C4-2B (cell line): ENCODE measurements at regions not wholly inside any gene's neighbourhood (a gene's known extent, or its start where the extent isn't known, plus 50 kb on each side); places are given as distances from the start of the nearest gene placed in this dataset.

Source experiments
- H3K27ac ChIP-seq: fragments of 450-650 bp; 2 replicates; pipeline ENCODE4 v1.5.1; 2017
- ZFX ChIP-seq: fragments of 450-650 bp; IDR thresholded peaks from 2 replicates; pipeline ENCODE4 v1.6.1; 2017
- TF ChIP-seq, protein P1 (sequence below): fragments of 450-650 bp; conservative IDR thresholded peaks from 2 replicates; pipeline ENCODE4 v1.5.1; 2017; ENCODE audit warnings: mild to moderate bottlenecking

- H3K27ac ChIP-seq: no peak overlapping the region
- no peak for TF ChIP-seq ZFX
- TF ChIP-seq, protein P1, sequence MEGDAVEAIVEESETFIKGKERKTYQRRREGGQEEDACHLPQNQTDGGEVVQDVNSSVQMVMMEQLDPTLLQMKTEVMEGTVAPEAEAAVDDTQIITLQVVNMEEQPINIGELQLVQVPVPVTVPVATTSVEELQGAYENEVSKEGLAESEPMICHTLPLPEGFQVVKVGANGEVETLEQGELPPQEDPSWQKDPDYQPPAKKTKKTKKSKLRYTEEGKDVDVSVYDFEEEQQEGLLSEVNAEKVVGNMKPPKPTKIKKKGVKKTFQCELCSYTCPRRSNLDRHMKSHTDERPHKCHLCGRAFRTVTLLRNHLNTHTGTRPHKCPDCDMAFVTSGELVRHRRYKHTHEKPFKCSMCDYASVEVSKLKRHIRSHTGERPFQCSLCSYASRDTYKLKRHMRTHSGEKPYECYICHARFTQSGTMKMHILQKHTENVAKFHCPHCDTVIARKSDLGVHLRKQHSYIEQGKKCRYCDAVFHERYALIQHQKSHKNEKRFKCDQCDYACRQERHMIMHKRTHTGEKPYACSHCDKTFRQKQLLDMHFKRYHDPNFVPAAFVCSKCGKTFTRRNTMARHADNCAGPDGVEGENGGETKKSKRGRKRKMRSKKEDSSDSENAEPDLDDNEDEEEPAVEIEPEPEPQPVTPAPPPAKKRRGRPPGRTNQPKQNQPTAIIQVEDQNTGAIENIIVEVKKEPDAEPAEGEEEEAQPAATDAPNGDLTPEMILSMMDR: no peak
These were observed 376.1 kb downstream of the STK39 start for GRCh38 chr2:167871286-167871685.

GRCh38 chr2:167869200-167869599 lies 378.2 kb downstream of the STK39 start:
- TF ChIP-seq ZFX: no peak
- TF ChIP-seq, protein P1: peak; percentile 11; the same call in 1 of the 2 replicates
- no peak overlapping the region for H3K27ac ChIP-seq

- H3K27ac ChIP-seq: no peak overlapping the region
- TF ChIP-seq ZFX: no peak
- TF ChIP-seq, protein P1: no peak
These were observed 384.0 kb downstream of the STK39 start for GRCh38 chr2:167863377-167863776.

GRCh38 chr2:167862782-167863181 lies 384.6 kb downstream of the STK39 start:
- TF ChIP-seq ZFX: no peak
- TF ChIP-seq, protein P1: no peak
- H3K27ac ChIP-seq: no peak overlapping the region

GRCh38 chr2:167862296-167862695 lies 385.1 kb downstream of the STK39 start:
- H3K27ac ChIP-seq: no peak overlapping the region
- TF ChIP-seq, protein P1: no peak

- H3K27ac ChIP-seq: no peak overlapping the region
- TF ChIP-seq ZFX: no peak
- TF ChIP-seq, protein P1: no peak
These were observed 385.7 kb downstream of the STK39 start for GRCh38 chr2:167861574-167862193.

DNA sequence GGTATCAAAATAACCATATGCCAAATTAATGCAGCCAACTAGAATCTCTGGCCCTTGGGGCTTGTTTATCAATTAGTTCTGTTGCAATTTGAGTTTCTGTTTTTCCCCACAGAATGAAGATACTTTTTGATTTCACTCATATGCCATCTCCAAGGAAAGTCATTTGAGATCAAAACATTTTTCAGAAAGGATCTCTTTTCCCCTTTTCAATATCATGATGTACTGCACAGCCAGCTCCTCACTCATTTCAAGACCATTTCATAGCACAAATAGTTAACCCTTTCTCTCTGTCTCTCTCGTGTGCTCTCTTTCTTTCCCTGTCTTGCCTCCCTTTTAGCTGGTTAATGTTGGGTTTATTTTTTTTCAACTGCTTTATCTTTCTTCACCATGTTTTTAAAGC lies 387.3 kb downstream of the STK39 start:
- no peak overlapping the region for H3K27ac ChIP-seq
- TF ChIP-seq, protein P1: no peak
- TF ChIP-seq ZFX: no peak
